ENCODE measurements at regions not wholly inside any gene's neighbourhood (a gene's known extent, or its start where the extent isn't known, plus 50 kb on each side); places are given as distances from the start of the nearest gene placed in this dataset.

- DNase-seq, result no peak
Measured at GRCh38 chr2:48851161-48851560, 95.6 kb upstream of the LHCGR start.

GRCh38 chr2:48849770-48850169, 94.2 kb upstream of the LHCGR start:
- no peak for DNase-seq

- DNase-seq, result no peak
Measured at GRCh38 chr2:48845684-48846083, 90.2 kb upstream of the LHCGR start.

GRCh38 chr2:48844417-48845155, 89.1 kb upstream of the LHCGR start:
- DNase-seq, result peak; percentile 21

- DNase-seq, result no peak
Measured at GRCh38 chr2:48841126-48841525, 85.6 kb upstream of the LHCGR start.

GRCh38 chr2:48838029-48838428, 82.5 kb upstream of the LHCGR start:
- DNase-seq, result no peak

GRCh38 chr2:48829569-48829968, 74.0 kb upstream of the LHCGR start:
- DNase-seq, result no peak

GRCh38 chr2:48829036-48829435, 73.5 kb upstream of the LHCGR start:
- DNase-seq, result no peak

GRCh38 chr2:48826986-48827385, 71.5 kb upstream of the LHCGR start:
- no peak for DNase-seq

- no peak for DNase-seq
Measured at GRCh38 chr2:48824116-48824515, 68.6 kb upstream of the LHCGR start.

- DNase-seq, result no peak
Measured at GRCh38 chr2:48819206-48819735, 63.7 kb upstream of the LHCGR start.

GRCh38 chr2:48817355-48817754, 61.8 kb upstream of the LHCGR start:
- DNase-seq, result no peak

GRCh38 chr2:48812416-48812815, 56.9 kb upstream of the LHCGR start:
- no peak for DNase-seq

- no peak for DNase-seq
Measured at GRCh38 chr2:48808311-48808710, 52.8 kb upstream of the LHCGR start.
